ENCODE measurements at regions not wholly inside any gene's neighbourhood (a gene's known extent, or its start where the extent isn't known, plus 50 kb on each side); places are given as distances from the start of the nearest gene placed in this dataset.

- no peak for DNase-seq (ENCODE audit: low read depth)
- no peak overlapping the region for H3K4me3 ChIP-seq (ENCODE audit: control insufficient read depth, low read depth, low read length)
- TF ChIP-seq CTCF (conservative IDR thresholded peaks at IDR 0.05; ENCODE audit: control insufficient read depth, insufficient read depth, low read depth, low read length): no peak
Measured at GRCh38 chr20:37630993-37631392, 62.8 kb upstream of the CTNNBL1 start.

GRCh38 chr20:37630166-37630565, 63.7 kb upstream of the CTNNBL1 start:
- no peak for TF ChIP-seq CTCF (conservative IDR thresholded peaks at IDR 0.05; ENCODE audit: control insufficient read depth, insufficient read depth, low read depth, low read length)
- H3K4me3 ChIP-seq (ENCODE audit: control insufficient read depth, low read depth, low read length): no peak overlapping the region
- DNase-seq (ENCODE audit: low read depth): no peak

- no peak overlapping the region for H3K4me3 ChIP-seq (ENCODE audit: control insufficient read depth, low read depth, low read length)
- no peak for TF ChIP-seq CTCF (conservative IDR thresholded peaks at IDR 0.05; ENCODE audit: control insufficient read depth, insufficient read depth, low read depth, low read length)
- DNase-seq (ENCODE audit: low read depth): no peak
Measured at GRCh38 chr20:37627767-37628130, 66.1 kb upstream of the CTNNBL1 start.

- no peak for TF ChIP-seq CTCF (conservative IDR thresholded peaks at IDR 0.05; ENCODE audit: control insufficient read depth, insufficient read depth, low read depth, low read length)
- H3K4me3 ChIP-seq (ENCODE audit: control insufficient read depth, low read depth, low read length): no peak overlapping the region
- DNase-seq (ENCODE audit: low read depth): peak; percentile 50
Measured at GRCh38 chr20:37627060-37627766, 66.6 kb upstream of the CTNNBL1 start.

GRCh38 chr20:37624963-37625362, 68.9 kb upstream of the CTNNBL1 start:
- no peak for TF ChIP-seq CTCF (conservative IDR thresholded peaks at IDR 0.05; ENCODE audit: control insufficient read depth, insufficient read depth, low read depth, low read length)
- no peak for DNase-seq (ENCODE audit: low read depth)
- H3K4me3 ChIP-seq (ENCODE audit: control insufficient read depth, low read depth, low read length): no peak overlapping the region

GRCh38 chr20:37622728-37623127, 71.1 kb upstream of the CTNNBL1 start:
- TF ChIP-seq CTCF (conservative IDR thresholded peaks at IDR 0.05; ENCODE audit: control insufficient read depth, insufficient read depth, low read depth, low read length): no peak
- no peak overlapping the region for H3K4me3 ChIP-seq (ENCODE audit: control insufficient read depth, low read depth, low read length)
- DNase-seq (ENCODE audit: low read depth): no peak

- H3K4me3 ChIP-seq (ENCODE audit: control insufficient read depth, low read depth, low read length): no peak overlapping the region
- DNase-seq (ENCODE audit: low read depth): no peak
- TF ChIP-seq CTCF (conservative IDR thresholded peaks at IDR 0.05; ENCODE audit: control insufficient read depth, insufficient read depth, low read depth, low read length): no peak
Measured at GRCh38 chr20:37619496-37619895, 74.3 kb upstream of the CTNNBL1 start.

Data from fibroblast of mammary gland (primary cell).